Neural cell (in vitro differentiated cells): ENCODE measurements at regions not wholly inside any gene's neighbourhood (a gene's known extent, or its start where the extent isn't known, plus 50 kb on each side); places are given as distances from the start of the nearest gene placed in this dataset.

Source experiments
- H2AFZ ChIP-seq: fragments of 200-600, 300-800 bp; sonication (generic), shearing (Covaris generic); 2 replicates; pipeline ENCODE4 v1.6.0; 2014; ENCODE audit warnings: low read depth, mild to moderate bottlenecking, antibody characterized with exemption, low read length, moderate library complexity
- H3F3A ChIP-seq: fragments of 200-600 bp; shearing (Covaris generic); 2 replicates; pipeline ENCODE4 v1.6.1; 2016; ENCODE audit warnings: mild to moderate bottlenecking, moderate library complexity, mixed read lengths, antibody characterized with exemption, low read length; ENCODE audit not compliant: insufficient read depth, poor library complexity, severe bottlenecking
- H3K27ac ChIP-seq: fragments of 200-600, 300-800 bp; sonication (generic), shearing (Covaris generic); 2 replicates; pipeline ENCODE4 v1.5.1; 2014; ENCODE audit warnings: mild to moderate bottlenecking, low read length, moderate library complexity
- H3K27me3 ChIP-seq: fragments of 300-800, 200-600 bp; sonication (generic), shearing (Covaris generic); 2 replicates; pipeline ENCODE4 v1.6.0; 2014; ENCODE audit warnings: mild to moderate bottlenecking, low read depth, low read length, moderate library complexity; ENCODE audit not compliant: insufficient read depth
- H3K36me3 ChIP-seq: fragments of 300-800, 200-600 bp; sonication (generic), shearing (Covaris generic); 2 replicates; pipeline ENCODE4 v1.5.1; 2014; ENCODE audit warnings: mild to moderate bottlenecking, antibody characterized with exemption, low read length, moderate library complexity; ENCODE audit not compliant: insufficient read depth
- H3K4me2 ChIP-seq: fragments of 300-800, 200-600 bp; sonication (generic), shearing (Covaris generic); 2 replicates; pipeline ENCODE4 v1.6.0; 2014; ENCODE audit warnings: mild to moderate bottlenecking, low read length
- H3K4me3 ChIP-seq: fragments of 300-800, 200-600 bp; sonication (generic), shearing (Covaris generic); 2 replicates; pipeline ENCODE4 v1.5.1; 2014; ENCODE audit warnings: mild to moderate bottlenecking, low read length, moderate library complexity
- H3K79me2 ChIP-seq: fragments of 200-600 bp; shearing (Covaris generic); replicated peaks from 2 replicates; pipeline ENCODE4 v1.6.0; 2014; ENCODE audit warnings: mild to moderate bottlenecking, low read length, moderate library complexity; ENCODE audit not compliant: insufficient read depth
- H3K9ac ChIP-seq: fragments of 300-800, 200-600 bp; sonication (generic), shearing (Covaris generic); 2 replicates; pipeline ENCODE4 v1.6.1; 2016; ENCODE audit warnings: mild to moderate bottlenecking, low read length, mixed read lengths
- H3K9me2 ChIP-seq: fragments of 200-600 bp; shearing (Covaris generic); 2 replicates; pipeline ENCODE4 v1.6.1; 2016; ENCODE audit warnings: mild to moderate bottlenecking, low read length, mixed read lengths; ENCODE audit not compliant: insufficient read depth
- H3K9me3 ChIP-seq: fragments of 200-600, 300-800 bp; sonication (generic), shearing (Covaris generic); 2 replicates; pipeline ENCODE4 v1.6.1; 2016; ENCODE audit warnings: mild to moderate bottlenecking, mixed run types, low read length, moderate library complexity, mixed read lengths
- H4K20me1 ChIP-seq: fragments of 200-600 bp; shearing (Covaris generic); 2 replicates; pipeline ENCODE4 v1.6.1; 2016; ENCODE audit warnings: mild to moderate bottlenecking, mixed run types; ENCODE audit not compliant: insufficient read depth
- EP300 ChIP-seq: fragments of 450-650 bp; conservative IDR thresholded peaks from 2 replicates; pipeline ENCODE4 v1.6.1; 2014; ENCODE audit warnings: antibody characterized with exemption, mild to moderate bottlenecking, moderate library complexity; ENCODE audit not compliant: poor library complexity, severe bottlenecking
- EZH2 ChIP-seq: fragments of 200-600, 300-800 bp; shearing (Covaris generic), sonication (generic); IDR thresholded peaks from 2 replicates; pipeline ENCODE4 v1.6.1; 2014; ENCODE audit warnings: antibody characterized with exemption, low read length, borderline replicate concordance, mild to moderate bottlenecking; ENCODE audit not compliant: insufficient read depth, poor library complexity, severe bottlenecking
- MXI1 ChIP-seq: fragments of 450-650 bp; conservative IDR thresholded peaks from 2 replicates; pipeline ENCODE4 v1.6.1; 2014; ENCODE audit warnings: antibody characterized with exemption, mild to moderate bottlenecking; ENCODE audit not compliant: poor library complexity, severe bottlenecking
- POLR2AphosphoS5 ChIP-seq: IDR thresholded peaks from 2 replicates; pipeline ENCODE4 v1.6.1; 2012
- RAD21 ChIP-seq: fragments of 450-650 bp; conservative IDR thresholded peaks from 2 replicates; pipeline ENCODE4 v1.6.1; 2014; ENCODE audit warnings: antibody characterized with exemption, mild to moderate bottlenecking, moderate library complexity
- REST ChIP-seq: IDR thresholded peaks from 2 replicates; pipeline ENCODE4 v1.6.1; 2012; ENCODE audit warnings: borderline replicate concordance
- SMC3 ChIP-seq: fragments of 450-650 bp; conservative IDR thresholded peaks from 2 replicates; pipeline ENCODE4 v1.6.1; 2014; ENCODE audit warnings: antibody characterized with exemption, mild to moderate bottlenecking, moderate library complexity; ENCODE audit not compliant: poor library complexity
- TAF1 ChIP-seq: IDR thresholded peaks from 2 replicates; pipeline ENCODE4 v1.6.1; 2012; ENCODE audit warnings: low read depth
- TF ChIP-seq, protein P1 (sequence below): fragments of 450-650 bp; IDR thresholded peaks from 2 replicates; pipeline ENCODE4 v1.5.1; 2014; ENCODE audit warnings: antibody characterized with exemption, mild to moderate bottlenecking, moderate library complexity; ENCODE audit not compliant: poor library complexity, severe bottlenecking

DNA sequence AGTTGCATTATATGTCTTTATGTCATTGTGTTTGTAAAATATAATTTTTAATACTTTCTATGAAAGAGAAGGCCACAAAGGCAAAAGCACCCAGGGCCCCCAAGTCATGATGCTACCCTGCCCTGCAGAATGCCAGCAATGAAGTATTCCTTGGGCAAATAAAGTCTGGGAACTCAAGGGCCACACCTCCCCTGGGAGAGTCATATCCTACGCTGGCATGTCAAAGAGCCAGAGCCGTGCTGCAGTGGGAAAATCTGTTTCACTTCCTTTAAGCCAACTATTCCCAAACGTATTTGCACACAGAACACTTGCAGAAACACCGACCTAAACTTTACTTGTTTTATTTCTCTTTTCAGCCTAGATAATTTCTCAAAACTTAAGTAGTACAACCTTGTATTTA, 98.4 kb upstream of the KAZN start:
- Histone ChIP-seq H3K9me2 (no peaks in the 10 kb centered on the region), H3F3A (no peaks in the 10 kb centered on the region), H4K20me1 (no peaks in the 10 kb centered on the region), H3K4me3 (no peak overlapping the region), H3K79me2 (no peaks in the 10 kb centered on the region), H3K27me3 (no peaks in the 10 kb centered on the region), H3K9me3 (no peaks in the 10 kb centered on the region), H3K4me2 (no peak overlapping the region), H2AFZ (no peak overlapping the region), H3K27ac (no peak overlapping the region), H3K9ac (no peak overlapping the region), H3K36me3 (no peaks in the 10 kb centered on the region)
- TF ChIP-seq REST (no peak), TAF1 (no peak), MXI1 (no peak), EZH2 (no peak)

DNA sequence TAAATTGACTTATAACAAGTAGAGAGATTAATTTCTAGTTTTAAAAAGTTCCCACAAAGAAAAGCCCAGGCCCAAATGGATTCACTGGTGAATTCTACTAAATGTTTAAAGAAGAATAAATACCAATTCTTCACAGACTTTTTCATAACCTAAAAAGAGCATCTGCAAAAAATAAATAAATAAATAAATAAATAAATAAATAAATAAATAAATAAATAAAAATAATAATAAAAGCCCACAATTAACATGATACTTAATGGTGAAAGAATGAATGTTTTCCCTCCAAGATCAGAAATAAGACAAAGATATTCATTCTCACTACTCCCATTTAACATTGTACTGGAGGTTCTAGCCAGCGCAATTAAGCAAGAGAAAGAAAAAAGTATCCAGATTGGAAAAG, 97.6 kb upstream of the KAZN start:
- H3K79me2 ChIP-seq, result no peaks in the 10 kb centered on the region
- no peak overlapping the region for H3K27ac ChIP-seq
- no peaks in the 10 kb centered on the region for H3F3A ChIP-seq
- H4K20me1 ChIP-seq, result no peaks in the 10 kb centered on the region
- H3K27me3 ChIP-seq, result no peaks in the 10 kb centered on the region
- no peak overlapping the region for H2AFZ ChIP-seq
- no peak overlapping the region for H3K4me2 ChIP-seq
- no peak overlapping the region for H3K9ac ChIP-seq
- H3K4me3 ChIP-seq, result no peak overlapping the region
- H3K9me2 ChIP-seq, result no peaks in the 10 kb centered on the region
- H3K9me3 ChIP-seq, result no peaks in the 10 kb centered on the region
- TF ChIP-seq EP300, result no peak
- TF ChIP-seq MXI1, result no peak
- TF ChIP-seq POLR2AphosphoS5, result no peak
- no peak for TF ChIP-seq REST
- no peak for TF ChIP-seq SMC3
- TF ChIP-seq TAF1, result no peak
- TF ChIP-seq, protein P1, sequence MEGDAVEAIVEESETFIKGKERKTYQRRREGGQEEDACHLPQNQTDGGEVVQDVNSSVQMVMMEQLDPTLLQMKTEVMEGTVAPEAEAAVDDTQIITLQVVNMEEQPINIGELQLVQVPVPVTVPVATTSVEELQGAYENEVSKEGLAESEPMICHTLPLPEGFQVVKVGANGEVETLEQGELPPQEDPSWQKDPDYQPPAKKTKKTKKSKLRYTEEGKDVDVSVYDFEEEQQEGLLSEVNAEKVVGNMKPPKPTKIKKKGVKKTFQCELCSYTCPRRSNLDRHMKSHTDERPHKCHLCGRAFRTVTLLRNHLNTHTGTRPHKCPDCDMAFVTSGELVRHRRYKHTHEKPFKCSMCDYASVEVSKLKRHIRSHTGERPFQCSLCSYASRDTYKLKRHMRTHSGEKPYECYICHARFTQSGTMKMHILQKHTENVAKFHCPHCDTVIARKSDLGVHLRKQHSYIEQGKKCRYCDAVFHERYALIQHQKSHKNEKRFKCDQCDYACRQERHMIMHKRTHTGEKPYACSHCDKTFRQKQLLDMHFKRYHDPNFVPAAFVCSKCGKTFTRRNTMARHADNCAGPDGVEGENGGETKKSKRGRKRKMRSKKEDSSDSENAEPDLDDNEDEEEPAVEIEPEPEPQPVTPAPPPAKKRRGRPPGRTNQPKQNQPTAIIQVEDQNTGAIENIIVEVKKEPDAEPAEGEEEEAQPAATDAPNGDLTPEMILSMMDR, result no peak
- TF ChIP-seq RAD21, result no peak
- no peak for TF ChIP-seq EZH2
- H3K36me3 ChIP-seq, result no peaks in the 10 kb centered on the region
